Caco-2 (cell line): ENCODE measurements at regions not wholly inside any gene's neighbourhood (a gene's known extent, or its start where the extent isn't known, plus 50 kb on each side); places are given as distances from the start of the nearest gene placed in this dataset.

Experiments
- BruUV-seq: library from RNA; stranded (reverse); fragments of 400-500 nt; replicated peaks from 2 replicates; lab custom pipeline; 2021; lab: Mats Ljungman, UMichigan
- CTCF ChIA-PET: fragments of 300-600 bp; sonication (Branson Sonifier 250); formaldehyde crosslinking; loops from one replicate; lab custom pipeline; 2022; ENCODE audit warnings: antibody characterized with exemption; lab: Charles Lee
- POLR2A ChIA-PET: fragments of 300-600 bp; sonication (Branson Sonifier 250); formaldehyde crosslinking; loops from one replicate; lab custom pipeline; 2022; ENCODE audit warnings: antibody characterized with exemption; lab: Charles Lee
- DNase-seq, 2 experiments: peaks; one replicate each; pipeline versions ENCODE4 v3.0.0 to v3.0.0-alpha.2; 2020 to 2022
- H3K27me3 ChIP-seq: replicated peaks from 2 replicates; pipeline ENCODE4 v1.6.0; 2011; ENCODE audit warnings: low read length; ENCODE audit not compliant: control insufficient read depth, insufficient read depth
- H3K36me3 ChIP-seq: 2 replicates; pipeline ENCODE4 v1.5.1; 2011; ENCODE audit warnings: low read length; ENCODE audit not compliant: control insufficient read depth, insufficient read depth
- H3K4me1 ChIP-seq: fragments of 250-450 bp; sonication (Bioruptor Pico); 2 replicates; pipeline ENCODE4 v1.5.1; 2020; ENCODE audit warnings: mild to moderate bottlenecking
- H3K4me3 ChIP-seq: 2 replicates; pipeline ENCODE4 v1.5.1; 2011; ENCODE audit warnings: low read depth, mild to moderate bottlenecking, control low read depth, low read length
- H3K9me3 ChIP-seq: fragments of 250-450 bp; sonication (Bioruptor Pico); 2 replicates; pipeline ENCODE4 v1.5.1; 2020; ENCODE audit warnings: mild to moderate bottlenecking, moderate library complexity
- H3K27ac Mint-ChIP-seq: one replicate; pipeline ENCODE4 v1.8.0; 2022; ENCODE audit warnings: mixed read lengths; ENCODE audit not compliant: unreplicated experiment
- H3K27me3 Mint-ChIP-seq: one replicate; pipeline ENCODE4 v1.8.0; 2022; ENCODE audit warnings: mixed read lengths; ENCODE audit not compliant: insufficient read depth, unreplicated experiment
- H3K36me3 Mint-ChIP-seq: one replicate; pipeline ENCODE4 v1.8.0; 2022; ENCODE audit warnings: mild to moderate bottlenecking, mixed read lengths; ENCODE audit not compliant: insufficient read depth, unreplicated experiment
- H3K4me1 Mint-ChIP-seq: one replicate; pipeline ENCODE4 v1.8.0; 2022; ENCODE audit warnings: low read depth, mixed read lengths; ENCODE audit not compliant: unreplicated experiment
- H3K4me3 Mint-ChIP-seq: one replicate; pipeline ENCODE4 v1.8.0; 2022; ENCODE audit warnings: mild to moderate bottlenecking, moderate library complexity, mixed read lengths; ENCODE audit not compliant: unreplicated experiment
- H3K9me3 Mint-ChIP-seq: one replicate; pipeline ENCODE4 v1.8.0; 2022; ENCODE audit warnings: mixed read lengths; ENCODE audit not compliant: unreplicated experiment
- intact Hi-C: fragments of 100-400 bp; cut with micrococcal nuclease; formaldehyde crosslinking; loops from one replicate; pipeline ENCODE4 v1.10.0; 2022; ENCODE audit not compliant: unreplicated experiment
- TF ChIP-seq, protein P1 (sequence below), 2 experiments: fragments of 200-600 bp in 1 of 2; IDR thresholded peaks; 1 replicate in 1 of 2; 2 replicates in 1 of 2; pipeline versions ENCODE4 v1.5.1 to v1.8.0; 2011 to 2022; ENCODE audit warnings: antibody characterized with exemption in 1 of 2, control low read depth in 1 of 2, inconsistent platforms in 1 of 2, low read depth in 1 of 2, low read length in 1 of 2, mild to moderate bottlenecking in 1 of 2, moderate library complexity in 1 of 2; ENCODE audit not compliant: insufficient read depth in 1 of 2, severe bottlenecking in 1 of 2, unreplicated experiment in 1 of 2

DNA sequence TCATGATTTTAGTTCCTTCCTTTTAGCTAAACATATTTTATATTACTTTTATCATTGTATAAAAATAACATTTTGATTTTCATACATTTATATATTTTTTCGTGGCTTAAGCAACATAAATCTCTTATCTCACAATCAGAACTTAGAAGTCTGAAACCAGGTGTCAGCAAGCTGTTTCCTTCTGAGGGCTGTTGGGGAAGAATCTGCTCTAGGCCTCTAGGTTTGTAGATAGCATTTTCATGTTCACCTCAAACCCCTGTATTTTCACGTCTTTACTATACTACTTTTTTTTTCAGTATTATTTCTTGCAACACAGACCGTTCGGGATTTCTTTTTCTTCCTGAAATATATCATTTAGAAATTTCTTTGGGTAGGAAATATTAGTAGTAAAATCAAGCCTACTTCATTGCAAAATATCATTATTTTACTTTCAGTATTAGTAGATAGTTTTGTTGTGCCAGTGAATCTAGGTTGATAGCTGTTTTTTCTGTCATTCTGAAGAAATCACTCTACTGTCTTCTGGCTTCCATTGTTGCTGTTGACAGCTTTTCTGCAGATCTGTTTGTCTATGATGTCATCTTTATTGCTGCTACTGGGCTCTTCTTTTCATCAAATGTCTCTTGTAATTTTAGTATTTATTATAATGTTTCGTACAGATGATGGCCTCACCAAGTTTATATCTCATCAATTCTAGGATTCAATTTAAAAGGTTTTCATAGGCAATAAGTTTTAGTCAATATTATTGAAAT lies 756.3 kb downstream of the VGLL3 start:
- Mint-ChIP-seq H3K9me3 (no peaks in the 10 kb centered on the region), H3K4me3 (no peak overlapping the region), H3K27ac (no peak overlapping the region), H3K4me1 (no peaks in the 10 kb centered on the region), H3K27me3 (no peaks in the 10 kb centered on the region), H3K36me3 (no peaks in the 10 kb centered on the region)
- intact Hi-C loops, result no loop called here
- H3K4me3 ChIP-seq, result no peak overlapping the region
- TF ChIP-seq, protein P1, sequence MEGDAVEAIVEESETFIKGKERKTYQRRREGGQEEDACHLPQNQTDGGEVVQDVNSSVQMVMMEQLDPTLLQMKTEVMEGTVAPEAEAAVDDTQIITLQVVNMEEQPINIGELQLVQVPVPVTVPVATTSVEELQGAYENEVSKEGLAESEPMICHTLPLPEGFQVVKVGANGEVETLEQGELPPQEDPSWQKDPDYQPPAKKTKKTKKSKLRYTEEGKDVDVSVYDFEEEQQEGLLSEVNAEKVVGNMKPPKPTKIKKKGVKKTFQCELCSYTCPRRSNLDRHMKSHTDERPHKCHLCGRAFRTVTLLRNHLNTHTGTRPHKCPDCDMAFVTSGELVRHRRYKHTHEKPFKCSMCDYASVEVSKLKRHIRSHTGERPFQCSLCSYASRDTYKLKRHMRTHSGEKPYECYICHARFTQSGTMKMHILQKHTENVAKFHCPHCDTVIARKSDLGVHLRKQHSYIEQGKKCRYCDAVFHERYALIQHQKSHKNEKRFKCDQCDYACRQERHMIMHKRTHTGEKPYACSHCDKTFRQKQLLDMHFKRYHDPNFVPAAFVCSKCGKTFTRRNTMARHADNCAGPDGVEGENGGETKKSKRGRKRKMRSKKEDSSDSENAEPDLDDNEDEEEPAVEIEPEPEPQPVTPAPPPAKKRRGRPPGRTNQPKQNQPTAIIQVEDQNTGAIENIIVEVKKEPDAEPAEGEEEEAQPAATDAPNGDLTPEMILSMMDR (IDR thresholded peaks at IDR 0.05; ENCODE audit: insufficient read depth in 1 of 2, low read depth in 1 of 2, low read length in 1 of 2, severe bottlenecking in 1 of 2, unreplicated experiment in 1 of 2), result no peak
- H3K36me3 ChIP-seq, result no peaks in the 10 kb centered on the region
- ChIA-PET POLR2A (no interaction called here), CTCF (no interaction called here)
- no peak for DNase-seq
- no peaks in the 10 kb centered on the region for H3K9me3 ChIP-seq
- no peaks in the 10 kb centered on the region for H3K4me1 ChIP-seq
- no TSS peak for BruUV-seq
- no peaks in the 10 kb centered on the region for H3K27me3 ChIP-seq

DNA sequence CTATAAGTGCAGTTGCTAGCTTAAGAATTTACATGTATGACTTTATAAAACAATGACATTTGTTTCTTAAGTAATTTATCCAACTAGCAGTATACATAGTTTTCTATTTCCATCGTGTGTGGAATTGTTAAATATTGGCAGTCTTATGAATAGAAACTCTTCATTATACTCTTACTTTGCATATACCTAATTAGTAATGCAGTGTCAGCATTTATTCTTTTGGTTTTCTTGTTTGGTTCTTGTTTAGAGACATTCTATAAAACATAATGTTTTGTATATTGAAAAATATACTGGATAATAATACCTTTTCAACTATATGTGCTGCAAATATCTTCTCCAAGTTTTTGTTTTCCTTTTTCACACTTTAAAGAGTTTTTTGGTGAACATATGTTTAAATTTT lies 760.2 kb downstream of the VGLL3 start:
- no peak overlapping the region for H3K4me3 Mint-ChIP-seq
- TF ChIP-seq, protein P1 (IDR thresholded peaks at IDR 0.05; ENCODE audit: insufficient read depth in 1 of 2, low read depth in 1 of 2, low read length in 1 of 2, severe bottlenecking in 1 of 2, unreplicated experiment in 1 of 2), result no peak
- H3K27me3 Mint-ChIP-seq, result no peaks in the 10 kb centered on the region
- Histone ChIP-seq H3K9me3 (no peaks in the 10 kb centered on the region), H3K4me3 (no peak overlapping the region), H3K27me3 (no peaks in the 10 kb centered on the region), H3K36me3 (no peaks in the 10 kb centered on the region), H3K4me1 (no peaks in the 10 kb centered on the region)
- no peak overlapping the region for H3K27ac Mint-ChIP-seq
- ChIA-PET CTCF (no interaction called here), POLR2A (no interaction called here)
- H3K4me1 Mint-ChIP-seq, result no peaks in the 10 kb centered on the region
- BruUV-seq, result no TSS peak
- no peaks in the 10 kb centered on the region for H3K36me3 Mint-ChIP-seq
- H3K9me3 Mint-ChIP-seq, result no peaks in the 10 kb centered on the region
- intact Hi-C loops, result no loop called here
- no peak for DNase-seq

DNA sequence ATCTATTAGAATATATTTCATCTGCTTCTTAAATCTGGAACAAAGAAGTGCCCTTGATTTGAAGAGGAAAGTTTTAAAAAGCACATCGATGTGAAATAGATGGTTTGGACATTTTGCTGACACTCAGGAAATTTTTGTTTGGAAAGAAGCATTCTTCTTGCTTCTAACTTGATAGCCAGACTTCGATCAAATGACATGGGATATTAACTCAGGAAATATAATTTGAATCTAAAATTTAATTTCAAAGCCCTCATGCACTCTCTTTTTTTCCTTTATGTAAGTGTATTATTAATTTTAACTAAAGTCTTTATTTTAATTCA lies 761.2 kb downstream of the VGLL3 start:
- no peaks in the 10 kb centered on the region for H3K27me3 Mint-ChIP-seq
- H3K4me3 Mint-ChIP-seq, result no peak overlapping the region
- no peaks in the 10 kb centered on the region for H3K9me3 Mint-ChIP-seq
- no peaks in the 10 kb centered on the region for H3K4me1 ChIP-seq
- no peak overlapping the region for H3K4me3 ChIP-seq
- H3K36me3 ChIP-seq, result no peaks in the 10 kb centered on the region
- no peak overlapping the region for H3K27ac Mint-ChIP-seq
- no peaks in the 10 kb centered on the region for H3K9me3 ChIP-seq
- no peaks in the 10 kb centered on the region for H3K4me1 Mint-ChIP-seq
- H3K27me3 ChIP-seq, result no peaks in the 10 kb centered on the region
- H3K36me3 Mint-ChIP-seq, result no peaks in the 10 kb centered on the region
- no peak for DNase-seq
- intact Hi-C loops, result no loop called here
- ChIA-PET CTCF (no interaction called here), POLR2A (no interaction called here)
- TF ChIP-seq, protein P1 (IDR thresholded peaks at IDR 0.05; ENCODE audit: insufficient read depth in 1 of 2, low read depth in 1 of 2, low read length in 1 of 2, severe bottlenecking in 1 of 2, unreplicated experiment in 1 of 2), result no peak
- no TSS peak for BruUV-seq
